IMR-90 (cell line): ENCODE measurements at regions not wholly inside any gene's neighbourhood (a gene's known extent, or its start where the extent isn't known, plus 50 kb on each side); places are given as distances from the start of the nearest gene placed in this dataset.

Experiments used
- ATAC-seq: fragments of 200-7000 bp; cut with Tn5 transposase; 2 replicates; pipeline ENCODE4 v1.9.1; 2020; ENCODE audit warnings: low read depth, mild to moderate bottlenecking, moderate library complexity
- BruUV-seq: library from RNA; stranded (reverse); fragments of 400-500 nt; replicated peaks from 2 replicates; lab custom pipeline; 2021; lab: Mats Ljungman, UMichigan
- CTCF ChIA-PET: fragments of 300-600 bp; formaldehyde crosslinking; extraction: SDS; loops from one replicate; lab custom pipeline; 2021; ENCODE audit warnings: antibody characterized with exemption; lab: Yijun Ruan, JAX
- POLR2A ChIA-PET: fragments of 300-600 bp; sonication (Branson Sonifier 250); formaldehyde crosslinking; loops from one replicate; lab custom pipeline; 2022; ENCODE audit warnings: antibody characterized with exemption; ENCODE audit not compliant: unreplicated experiment; lab: Charles Lee
- DNase-seq: peaks from one replicate; pipeline ENCODE4 v3.0.0; 2013
- H2AFZ ChIP-seq: replicated peaks from 2 replicates; pipeline ENCODE3; 2013; ENCODE audit warnings: low read length, mild to moderate bottlenecking; ENCODE audit not compliant: poor library complexity
- H2AK5ac ChIP-seq: 2 replicates; pipeline ENCODE4 v1.6.1; 2013; ENCODE audit warnings: low read depth, low read length, inconsistent platforms
- H2AK9ac ChIP-seq: replicated peaks from 2 replicates; pipeline ENCODE3; 2013; ENCODE audit warnings: mild to moderate bottlenecking, low read depth, low read length, moderate library complexity; ENCODE audit not compliant: poor library complexity
- H2BK120ac ChIP-seq: 2 replicates; pipeline ENCODE4 v1.6.1; 2013; ENCODE audit warnings: low read depth, low read length, inconsistent platforms
- H2BK15ac ChIP-seq: 3 replicates; pipeline ENCODE4 v1.6.1; 2013; ENCODE audit warnings: low read depth, low read length, inconsistent platforms
- H2BK20ac ChIP-seq: 2 replicates; pipeline ENCODE4 v1.6.1; 2013; ENCODE audit warnings: low read depth, mild to moderate bottlenecking, inconsistent platforms, low read length, moderate library complexity
- H2BK5ac ChIP-seq: 2 replicates; pipeline ENCODE4 v1.6.1; 2013; ENCODE audit warnings: mild to moderate bottlenecking, low read depth, low read length, inconsistent platforms; ENCODE audit not compliant: poor library complexity, severe bottlenecking
- H3K14ac ChIP-seq: replicated peaks from 2 replicates; pipeline ENCODE4 v1.6.1; 2013; ENCODE audit warnings: low read depth, low read length, inconsistent platforms
- H3K18ac ChIP-seq: 2 replicates; pipeline ENCODE4 v1.6.1; 2013; ENCODE audit warnings: low read depth, low read length, control low read depth
- H3K23ac ChIP-seq: 2 replicates; pipeline ENCODE4 v1.6.1; 2013; ENCODE audit warnings: low read depth, low read length, inconsistent platforms
- H3K27ac ChIP-seq: 2 replicates; pipeline ENCODE4 v1.5.1; 2013; ENCODE audit warnings: mild to moderate bottlenecking, control low read depth, low read length; ENCODE audit not compliant: insufficient read depth
- H3K27me3 ChIP-seq: 2 replicates; pipeline ENCODE4 v1.6.1; 2013; ENCODE audit warnings: low read length; ENCODE audit not compliant: control insufficient read depth, insufficient read depth
- H3K36me3 ChIP-seq: 2 replicates; pipeline ENCODE4 v1.6.1; 2013; ENCODE audit warnings: low read length, mixed read lengths; ENCODE audit not compliant: control insufficient read depth, insufficient read depth
- H3K4ac ChIP-seq: 2 replicates; pipeline ENCODE4 v1.6.1; 2013; ENCODE audit warnings: low read depth, low read length, inconsistent platforms
- H3K4me1 ChIP-seq: 2 replicates; pipeline ENCODE4 v1.6.1; 2013; ENCODE audit warnings: low read length, mixed read lengths; ENCODE audit not compliant: control insufficient read depth, insufficient read depth
- H3K4me2 ChIP-seq: 2 replicates; pipeline ENCODE4 v1.6.1; 2013; ENCODE audit warnings: low read depth, mild to moderate bottlenecking, control low read depth, low read length, moderate library complexity
- H3K4me3 ChIP-seq: 2 replicates; pipeline ENCODE4 v1.5.1; 2013; ENCODE audit warnings: low read depth, mild to moderate bottlenecking, control low read depth, low read length, moderate library complexity; ENCODE audit not compliant: insufficient read depth
- H3K56ac ChIP-seq: 2 replicates; pipeline ENCODE4 v1.6.1; 2013; ENCODE audit warnings: low read length, inconsistent platforms; ENCODE audit not compliant: insufficient read depth; ENCODE audit errors: extremely low read depth
- H3K79me1 ChIP-seq, 2 experiments: 2 replicates each; pipeline ENCODE4 v1.6.1; 2013; ENCODE audit warnings: low read length in 2 of 2, inconsistent platforms in 1 of 2, low read depth in 1 of 2
- H3K9ac ChIP-seq: 2 replicates; pipeline ENCODE4 v1.6.1; 2013; ENCODE audit warnings: low read depth, low read length, control low read depth
- H3K9me1 ChIP-seq: 2 replicates; pipeline ENCODE4 v1.6.1; 2013; ENCODE audit warnings: low read length, inconsistent platforms; ENCODE audit not compliant: insufficient read depth
- H3K9me3 ChIP-seq: 2 replicates; pipeline ENCODE4 v1.6.1; 2013; ENCODE audit warnings: low read length; ENCODE audit not compliant: control insufficient read depth, insufficient read depth
- H4K20me1 ChIP-seq: 2 replicates; pipeline ENCODE4 v1.6.1; 2013; ENCODE audit warnings: low read length, inconsistent platforms; ENCODE audit not compliant: insufficient read depth
- H4K5ac ChIP-seq: 2 replicates; pipeline ENCODE4 v1.6.1; 2013; ENCODE audit warnings: mild to moderate bottlenecking, low read depth, low read length, control low read depth
- H4K8ac ChIP-seq, 2 experiments: 2 replicates each; pipeline ENCODE4 v1.6.1; 2013; ENCODE audit warnings: low read depth in 2 of 2, low read length in 2 of 2, control low read depth in 1 of 2, inconsistent platforms in 1 of 2
- H4K91ac ChIP-seq: 2 replicates; pipeline ENCODE4 v1.6.1; 2013; ENCODE audit warnings: low read depth, low read length, inconsistent platforms; ENCODE audit not compliant: insufficient read depth
- ELK1 ChIP-seq: fragments of 150-350 bp; IDR thresholded peaks from 2 replicates; pipeline ENCODE4 v1.6.1; 2016; ENCODE audit warnings: low read depth, mild to moderate bottlenecking, low read length, moderate library complexity, borderline replicate concordance
- MAFK ChIP-seq: IDR thresholded peaks from 2 replicates; pipeline ENCODE4 v1.6.1; 2012; ENCODE audit warnings: low read depth, low read length, improper control_type of control experiment
- RAD21 ChIP-seq: IDR thresholded peaks from 2 replicates; pipeline ENCODE4 v1.6.1; 2012; ENCODE audit warnings: low read length, improper control_type of control experiment
- USF2 ChIP-seq: fragments of 150-350 bp; IDR thresholded peaks from 2 replicates; pipeline ENCODE4 v1.6.1; 2017; ENCODE audit warnings: mild to moderate bottlenecking, antibody characterized with exemption, low read length, low read depth
- WGBS, 2 experiments: methylation state at CpG; one replicate each; pipeline versions ENCODE4 v1.1.5 to v1.1.7; 2013; ENCODE audit warnings: missing lambda C conversion rate in 2 of 2; ENCODE audit not compliant: insufficient read length in 1 of 2; ENCODE audit errors: extremely low coverage in 2 of 2; 5-methylcytosine and 5-hydroxymethylcytosine counted together
- dilution Hi-C: fragments of 300-500 bp; cut with HindIII; formaldehyde crosslinking; loops from one replicate; pipeline ENCODE4 v1.14.3; 2018; ENCODE audit warnings: low sequenced_read_pairs; ENCODE audit not compliant: unreplicated experiment
- in situ Hi-C: fragments of 300-500 bp; cut with MboI; formaldehyde crosslinking; loops from 3 replicates; pipeline ENCODE4 v1.14.3; 2019; ENCODE audit warnings: low sequenced_read_pairs, inconsistent platforms, mixed read lengths
- intact Hi-C: fragments of 100-400 bp; cut with micrococcal nuclease; formaldehyde crosslinking; loops from 2 replicates; pipeline ENCODE4 v1.10.0; 2022

GRCh38 chr11:115699733-115700132, 195.5 kb upstream of the CADM1 start:
- no peak overlapping the region for H3K56ac ChIP-seq
- intact Hi-C loops, result no loop called here
- CTCF ChIA-PET, result no interaction called here

More at GRCh38 chr11:115699733-115700132, 195.5 kb upstream of the CADM1 start:
- H3K9me3 ChIP-seq, result no peaks in the 10 kb centered on the region
- no peak overlapping the region for H3K4me3 ChIP-seq
- H4K20me1 ChIP-seq, result no peaks in the 10 kb centered on the region
- DNase-seq (peak; percentile 80), ATAC-seq (peak; percentile 64)
- H2BK20ac ChIP-seq, result 0 out of 2 replicates have a peak overlapping the region, but pooled peaks have one; percentile 48
- BruUV-seq, result no TSS peak
- H2AFZ ChIP-seq, result peak overlapping the region; percentile 9
- H3K79me1 ChIP-seq, result no peaks in the 10 kb centered on the region
- WGBS, 2 experiments, result no CpG with 5 or more reads among the region's 3 CpGs
- H3K4ac ChIP-seq, result no peak overlapping the region
- H2BK15ac ChIP-seq, result 0 out of 3 replicates have a peak overlapping the region, but pooled peaks have one; percentile 29
- no peak overlapping the region for H3K14ac ChIP-seq
- no peak overlapping the region for H3K23ac ChIP-seq
- in situ Hi-C loops, result no loop called here
- H4K5ac ChIP-seq, result no peak overlapping the region; the same call in 1 of the 2 replicates
- no peak overlapping the region; the same call in 1 of the 2 replicates for H3K18ac ChIP-seq
- H3K9me1 ChIP-seq, result no peaks in the 10 kb centered on the region
- H2AK9ac ChIP-seq, result no peak overlapping the region
- H4K8ac ChIP-seq, result peak overlapping the region; percentile 43 to 69; a peak in 3 of 4 replicates
- H4K91ac ChIP-seq, result no peak overlapping the region; the same call in 1 of the 2 replicates
- no peak overlapping the region for H3K27ac ChIP-seq
- no peak overlapping the region for H3K9ac ChIP-seq
- H3K4me2 ChIP-seq, result no peak overlapping the region
- H3K27me3 ChIP-seq, result peaks cover 2% of the 10 kb centered on the region; the same call in 1 of the 2 replicates
- TF ChIP-seq RAD21 (no peak), MAFK (no peak), USF2 (no peak), ELK1 (no peak)
- no peak overlapping the region; the same call in 1 of the 2 replicates for H2AK5ac ChIP-seq
- dilution Hi-C loops, result no loop called here
- H2BK5ac ChIP-seq, result no peak overlapping the region
- H3K36me3 ChIP-seq, result no peaks in the 10 kb centered on the region
- H2BK120ac ChIP-seq, result no peak overlapping the region; the same call in 1 of the 2 replicates
- POLR2A ChIA-PET, result no interaction called here
- peaks cover 7% of the 10 kb centered on the region; the same call in 1 of the 2 replicates for H3K4me1 ChIP-seq
